H1 (cell line): ENCODE measurements at regions not wholly inside any gene's neighbourhood (a gene's known extent, or its start where the extent isn't known, plus 50 kb on each side); places are given as distances from the start of the nearest gene placed in this dataset.

Experiments
- CTCF ChIA-PET: fragments of 300-600 bp; sonication (Branson Sonifier 250); formaldehyde crosslinking; loops from one replicate; lab custom pipeline; 2021; ENCODE audit not compliant: partially characterized antibody; lab: Charles Lee
- POLR2A ChIA-PET: fragments of 300-600 bp; sonication (Branson Sonifier 250); formaldehyde crosslinking; loops from one replicate; lab custom pipeline; 2021; ENCODE audit warnings: inconsistent platforms; ENCODE audit not compliant: partially characterized antibody; lab: Charles Lee
- DNase-seq, 2 experiments: peaks; one replicate each; pipeline versions ENCODE4 v3.0.0 to v3.0.0-alpha.2; 2010 to 2022; ENCODE audit warnings: low spot score in 2 of 2, low read depth in 1 of 2, mixed read lengths in 1 of 2
- FAIRE-seq: peaks from 2 replicates; lab custom pipeline; 2011; peaks lifted over from hg19 to GRCh38; lab: Jason Lieb, UNC
- H2AFZ ChIP-seq: 2 replicates; pipeline ENCODE4 v1.8.1; 2012; ENCODE audit warnings: low read length, inconsistent platforms
- H2AK5ac ChIP-seq: 2 replicates; pipeline ENCODE4 v1.6.1; 2013; ENCODE audit warnings: low read depth, low read length
- H2BK120ac ChIP-seq: replicated peaks from 2 replicates; pipeline ENCODE3; 2013; ENCODE audit warnings: low read depth, low read length, inconsistent platforms
- H2BK12ac ChIP-seq: 2 replicates; pipeline ENCODE4 v1.6.1; 2013; ENCODE audit warnings: low read depth, low read length
- H2BK15ac ChIP-seq: 2 replicates; pipeline ENCODE4 v1.6.1; 2013; ENCODE audit warnings: low read length
- H2BK20ac ChIP-seq: 2 replicates; pipeline ENCODE4 v1.6.1; 2013; ENCODE audit warnings: low read length
- H2BK5ac ChIP-seq: 2 replicates; pipeline ENCODE4 v1.6.1; 2013; ENCODE audit warnings: low read depth, low read length
- H3K14ac ChIP-seq: 2 replicates; pipeline ENCODE4 v1.6.1; 2013; ENCODE audit warnings: inconsistent platforms; ENCODE audit not compliant: insufficient read length
- H3K18ac ChIP-seq: 2 replicates; pipeline ENCODE4 v1.6.1; 2013; ENCODE audit warnings: low read length; ENCODE audit errors: extremely low read depth
- H3K23ac ChIP-seq: 2 replicates; pipeline ENCODE4 v1.6.1; 2013; ENCODE audit warnings: inconsistent platforms; ENCODE audit not compliant: insufficient read length
- H3K23me2 ChIP-seq: 2 replicates; pipeline ENCODE4 v1.6.1; 2013; ENCODE audit warnings: low read depth, low read length
- H3K27ac ChIP-seq: 2 replicates; pipeline ENCODE4 v1.6.1; 2011; ENCODE audit warnings: low read depth, low read length, inconsistent platforms
- H3K27me3 ChIP-seq, 4 experiments: replicated peaks in 1 of 4; 1 replicate in 1 of 4; 2 replicates in 3 of 4; pipeline versions ENCODE4 v1.6.1 to v1.8.1; 2011 to 2013; ENCODE audit warnings: low read length in 3 of 4, mild to moderate bottlenecking in 3 of 4, inconsistent platforms in 2 of 4, mixed read lengths in 2 of 4, moderate library complexity in 1 of 4; ENCODE audit not compliant: control insufficient read depth in 3 of 4, insufficient read depth in 3 of 4; ENCODE audit errors: extremely low read depth in 1 of 4
- H3K36me3 ChIP-seq, 4 experiments: 2 replicates each; pipeline versions ENCODE4 v1.6.1 to v1.8.1; 2011 to 2013; ENCODE audit warnings: mild to moderate bottlenecking in 4 of 4, low read length in 3 of 4, moderate library complexity in 2 of 4, control low read depth in 1 of 4, inconsistent platforms in 1 of 4; ENCODE audit not compliant: insufficient read depth in 4 of 4, control insufficient read depth in 2 of 4
- H3K4ac ChIP-seq: replicated peaks from 2 replicates; pipeline ENCODE3; 2013; ENCODE audit warnings: low read length, low read depth, mixed read lengths, inconsistent platforms; ENCODE audit not compliant: insufficient read length
- H3K4me1 ChIP-seq, 4 experiments: replicated peaks in 1 of 4; 1 replicate in 1 of 4; 2 replicates in 3 of 4; pipeline versions ENCODE4 v1.6.1 to v1.8.1; 2011 to 2013; ENCODE audit warnings: low read length in 3 of 4, inconsistent platforms in 2 of 4, mixed read lengths in 1 of 4; ENCODE audit not compliant: insufficient read depth in 4 of 4, control insufficient read depth in 3 of 4
- H3K4me2 ChIP-seq, 2 experiments: 2 replicates each; pipeline versions ENCODE4 v1.6.1 to v1.8.1; 2011 to 2013; ENCODE audit warnings: low read depth in 2 of 2, low read length in 2 of 2, control low read depth in 1 of 2, inconsistent platforms in 1 of 2, mild to moderate bottlenecking in 1 of 2; ENCODE audit not compliant: insufficient read depth in 1 of 2
- H3K4me3 ChIP-seq, 4 experiments: fragments of 200-600, 300-600 bp in 1 of 4; sonication (generic), shearing (Covaris generic), sonication (Bioruptor Twin) in 1 of 4; 2 replicates each; pipeline versions ENCODE4 v1.5.1 to v1.8.1; 2011 to 2016; ENCODE audit warnings: low read length in 4 of 4, low read depth in 3 of 4, control low read depth in 2 of 4, inconsistent platforms in 2 of 4, mild to moderate bottlenecking in 2 of 4, mixed read lengths in 1 of 4, moderate library complexity in 1 of 4; ENCODE audit not compliant: insufficient read depth in 2 of 4; ENCODE audit errors: extremely low read depth in 1 of 4
- H3K56ac ChIP-seq: replicated peaks from 2 replicates; pipeline ENCODE3; 2013; ENCODE audit warnings: low read depth, mild to moderate bottlenecking, mixed read lengths, low read length, inconsistent platforms; ENCODE audit not compliant: insufficient read length
- H3K79me1 ChIP-seq: 2 replicates; pipeline ENCODE4 v1.6.1; 2013; ENCODE audit warnings: low read depth, low read length, control low read depth
- H3K79me2 ChIP-seq, 2 experiments: 2 replicates each; pipeline versions ENCODE4 v1.6.1 to v1.8.1; 2012 to 2013; ENCODE audit warnings: low read length in 2 of 2, mild to moderate bottlenecking in 2 of 2, inconsistent platforms in 1 of 2; ENCODE audit not compliant: insufficient read depth in 2 of 2, control insufficient read depth in 1 of 2
- H3K9ac ChIP-seq, 4 experiments: replicated peaks in 1 of 4; 1 replicate in 1 of 4; 2 replicates in 3 of 4; pipeline versions ENCODE4 v1.6.1 to v1.8.1; 2011 to 2013; ENCODE audit warnings: low read depth in 3 of 4, low read length in 3 of 4, control low read depth in 2 of 4, mild to moderate bottlenecking in 2 of 4, moderate library complexity in 2 of 4, inconsistent platforms in 1 of 4; ENCODE audit errors: extremely low read depth in 1 of 4
- H3K9me3 ChIP-seq, 2 experiments: 2 replicates each; pipeline versions ENCODE4 v1.6.1 to v1.8.1; 2012 to 2013; ENCODE audit warnings: mild to moderate bottlenecking in 2 of 2, moderate library complexity in 2 of 2, control low read depth in 1 of 2, inconsistent platforms in 1 of 2, low read depth in 1 of 2, low read length in 1 of 2, mixed read lengths in 1 of 2; ENCODE audit not compliant: insufficient read depth in 2 of 2
- H4K20me1 ChIP-seq, 2 experiments: replicated peaks in 1 of 2; 2 replicates each; pipeline versions ENCODE3 to v1.8.1; 2011 to 2013; ENCODE audit warnings: inconsistent platforms in 2 of 2, low read length in 2 of 2, mild to moderate bottlenecking in 1 of 2; ENCODE audit not compliant: insufficient read depth in 2 of 2, control insufficient read depth in 1 of 2
- H4K5ac ChIP-seq: 2 replicates; pipeline ENCODE4 v1.6.1; 2013; ENCODE audit warnings: low read length, low read depth, mixed read lengths, inconsistent platforms; ENCODE audit not compliant: insufficient read length
- H4K8ac ChIP-seq: 2 replicates; pipeline ENCODE4 v1.8.0; 2013; ENCODE audit warnings: mild to moderate bottlenecking, moderate library complexity, low read length, inconsistent platforms; ENCODE audit not compliant: insufficient read depth; ENCODE audit errors: extremely low read depth
- H4K91ac ChIP-seq: replicated peaks from 2 replicates; pipeline ENCODE3; 2013; ENCODE audit warnings: low read length, mixed read lengths, inconsistent platforms; ENCODE audit not compliant: insufficient read length
- BCL11A ChIP-seq, 2 experiments: IDR thresholded peaks; one replicate each; pipeline ENCODE4 v1.6.1; 2011; ENCODE audit warnings: low read depth in 2 of 2, low read length in 2 of 2, mild to moderate bottlenecking in 2 of 2
- CTCF ChIP-seq, 3 experiments: IDR thresholded peaks; 1 replicate in 2 of 3; 2 replicates in 1 of 3; pipeline versions ENCODE4 v1.5.1 to v1.6.1; 2011; ENCODE audit warnings: low read length in 3 of 3, mild to moderate bottlenecking in 3 of 3, inconsistent platforms in 2 of 3, low read depth in 1 of 3, moderate library complexity in 1 of 3; ENCODE audit not compliant: insufficient read depth in 1 of 3; ENCODE audit errors: control extremely low read depth in 1 of 3
- FOSL1 ChIP-seq: IDR thresholded peaks from 2 replicates; pipeline ENCODE4 v1.6.1; 2011; ENCODE audit warnings: mild to moderate bottlenecking, low read depth, low read length, moderate library complexity; ENCODE audit not compliant: insufficient read depth
- GTF2F1 ChIP-seq: IDR thresholded peaks from 2 replicates; pipeline ENCODE4 v1.6.1; 2012; ENCODE audit warnings: low read depth, low read length, improper control_type of control experiment, borderline replicate concordance
- JUND ChIP-seq: IDR thresholded peaks from 2 replicates; pipeline ENCODE4 v1.6.1; 2011; ENCODE audit warnings: mild to moderate bottlenecking, improper control_type of control experiment, low read length
- POLR2A ChIP-seq, 2 experiments: IDR thresholded peaks; 1 replicate in 1 of 2; 2 replicates in 1 of 2; pipeline ENCODE4 v1.6.1; 2011; ENCODE audit warnings: low read depth in 2 of 2, low read length in 2 of 2, mild to moderate bottlenecking in 2 of 2; ENCODE audit errors: control extremely low read depth in 1 of 2
- SIRT6 ChIP-seq: IDR thresholded peaks from one replicate; pipeline ENCODE4 v1.7.1; 2012; ENCODE audit warnings: low read length, inconsistent platforms
- TBP ChIP-seq: IDR thresholded peaks from 2 replicates; pipeline ENCODE4 v1.6.1; 2011; ENCODE audit warnings: low read depth, low read length, improper control_type of control experiment
- TCF12 ChIP-seq: IDR thresholded peaks from 2 replicates; pipeline ENCODE4 v1.6.1; 2011; ENCODE audit warnings: low read depth, mild to moderate bottlenecking, low read length
- USF2 ChIP-seq: IDR thresholded peaks from 2 replicates; pipeline ENCODE4 v1.6.1; 2011; ENCODE audit warnings: low read length, improper control_type of control experiment
- YY1 ChIP-seq: IDR thresholded peaks from 2 replicates; pipeline ENCODE4 v1.6.1; 2011; ENCODE audit warnings: low read depth, mild to moderate bottlenecking, low read length
- ZNF274 ChIP-seq: IDR thresholded peaks from 2 replicates; pipeline ENCODE4 v1.7.0; 2012; ENCODE audit warnings: low read length, borderline replicate concordance; ENCODE audit errors: extremely low read depth
- WGBS, 2 experiments: shearing (Covaris generic) in 1 of 2; methylation state at CpG; one replicate each; pipeline versions ENCODE4 v1.1.6 to v1.1.7; 2013 to 2015; ENCODE audit warnings: low lambda C conversion rate in 2 of 2, mixed read lengths in 2 of 2, inconsistent platforms in 1 of 2, low coverage in 1 of 2, missing lambda C conversion rate in 1 of 2; ENCODE audit not compliant: insufficient replicate concordance in 2 of 2, insufficient coverage in 1 of 2, insufficient read length in 1 of 2; ENCODE audit errors: extremely low coverage in 1 of 2, missing lambda C conversion rate in 1 of 2; 5-methylcytosine and 5-hydroxymethylcytosine counted together

- no peak for FAIRE-seq
- WGBS, 2 experiments = 75% methylated on average over 1 of the region's 1 CpG; no CpG with 5 or more reads in 1 of the 2 experiments
- H2BK12ac ChIP-seq = no peak overlapping the region
- no peak overlapping the region for H3K56ac ChIP-seq
- no peak overlapping the region for H3K14ac ChIP-seq
- no peak overlapping the region for H3K4ac ChIP-seq
- H4K20me1 ChIP-seq = no peaks in the 10 kb centered on the region
- no peak overlapping the region for H2BK120ac ChIP-seq
- no peak overlapping the region for H2BK15ac ChIP-seq
- no peak overlapping the region for H2AFZ ChIP-seq
- no peak for DNase-seq
- H3K18ac ChIP-seq = no peak overlapping the region
- H2AK5ac ChIP-seq = no peak overlapping the region
- peaks cover 2 to 8% (median 5%) of the 10 kb centered on the region in 4 experiments; a peak in 4 of 7 replicates for H3K4me1 ChIP-seq
- H4K8ac ChIP-seq = no peak overlapping the region
- H4K5ac ChIP-seq = no peak overlapping the region
- H3K9me3 ChIP-seq = no peaks in the 10 kb centered on the region
- no peaks in the 10 kb centered on the region for H3K36me3 ChIP-seq
- no peak overlapping the region for H3K4me2 ChIP-seq
- CTCF ChIA-PET = interaction anchor here (1.0 to 1.5 kb wide), 2 partner anchors 19 to 93 kb away, joined by 3 read pairs; no protein-coding TSS in a partner anchor
- POLR2A ChIA-PET = no interaction called here
- no peak overlapping the region for H2BK20ac ChIP-seq
- H3K27ac ChIP-seq = no peak overlapping the region
- H3K4me3 ChIP-seq = no peak overlapping the region
- H3K79me1 ChIP-seq = no peaks in the 10 kb centered on the region
- H3K27me3 ChIP-seq = no peaks in the 10 kb centered on the region
- H3K9ac ChIP-seq = no peak overlapping the region
- no peak overlapping the region for H4K91ac ChIP-seq
- H2BK5ac ChIP-seq = no peak overlapping the region
- no peaks in the 10 kb centered on the region for H3K79me2 ChIP-seq
- H3K23me2 ChIP-seq = no peaks in the 10 kb centered on the region; the same call in 1 of the 2 replicates
- H3K23ac ChIP-seq = no peak overlapping the region
- no peak for TF ChIP-seq ZNF274
- TF ChIP-seq FOSL1 = no peak
- TF ChIP-seq GTF2F1 = no peak
- TF ChIP-seq POLR2A (IDR thresholded peaks at IDR 0.05; ENCODE audit: control extremely low read depth in 1 of 2, low read depth in 2 of 2, low read length in 2 of 2) = no peak
- no peak for TF ChIP-seq SIRT6
- TF ChIP-seq USF2 = no peak
- TF ChIP-seq JUND = no peak
- no peak for TF ChIP-seq BCL11A (IDR thresholded peaks at IDR 0.05; ENCODE audit: low read depth in 2 of 2, low read length in 2 of 2)
- no peak for TF ChIP-seq CTCF (IDR thresholded peaks at IDR 0.05; ENCODE audit: control extremely low read depth in 1 of 3, insufficient read depth in 1 of 3, low read depth in 1 of 3, low read length in 3 of 3)
- no peak for TF ChIP-seq TCF12
- no peak for TF ChIP-seq YY1
- no peak for TF ChIP-seq TBP
Measured at GRCh38 chr4:125732632-125733031, 417.9 kb downstream of the FAT4 start.
